ENCODE measurements at regions not wholly inside any gene's neighbourhood (a gene's known extent, or its start where the extent isn't known, plus 50 kb on each side); places are given as distances from the start of the nearest gene placed in this dataset.

DNA sequence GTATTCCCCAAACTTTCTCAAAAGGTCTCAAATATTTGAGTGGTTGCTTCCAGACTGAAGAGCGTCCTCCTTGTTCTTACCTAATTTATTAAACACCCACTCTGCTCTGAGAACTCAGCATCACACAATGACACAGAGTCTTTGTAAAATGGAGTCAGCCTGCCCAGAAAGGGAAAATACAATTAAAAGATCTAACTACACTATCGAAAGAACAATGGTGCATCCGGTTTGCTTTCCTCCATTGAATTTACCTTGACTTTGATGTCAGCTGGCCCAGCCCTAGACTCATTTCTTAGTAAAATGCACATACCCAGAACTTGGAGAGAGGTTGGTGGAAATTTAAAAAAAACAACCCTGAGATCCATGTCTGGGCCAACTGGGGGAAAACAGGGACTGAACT is 120.7 kb upstream of the SERP2 start:
- TF ChIP-seq YY1 (IDR thresholded peaks at IDR 0.05; ENCODE audit: insufficient read depth, insufficient read length): no peak
- no peak for TF ChIP-seq ZNF274 (IDR thresholded peaks at IDR 0.05; ENCODE audit: low read depth, low read length)
- no peak for TF ChIP-seq SUZ12 (IDR thresholded peaks at IDR 0.05; ENCODE audit: extremely low read depth, insufficient read depth, insufficient read length)
